Mammary epithelial cell (primary cell): ENCODE measurements at regions not wholly inside any gene's neighbourhood (a gene's known extent, or its start where the extent isn't known, plus 50 kb on each side); places are given as distances from the start of the nearest gene placed in this dataset.

Source experiments
- CTCF ChIP-seq, 2 donors: IDR thresholded peaks in 1 of 2; conservative IDR thresholded peaks in 1 of 2; 2 replicates each; pipeline ENCODE4 v1.5.1; 2011 to 2012; ENCODE audit warnings: inconsistent platforms in 2 of 2, low read length in 2 of 2, mild to moderate bottlenecking in 2 of 2, control low read depth in 1 of 2, low read depth in 1 of 2; ENCODE audit not compliant: insufficient read depth in 1 of 2; ENCODE audit errors: extremely low read depth in 1 of 2
- EZH2 ChIP-seq: IDR thresholded peaks from 2 replicates; pipeline ENCODE4 v1.6.1; 2012; ENCODE audit warnings: low read length, inconsistent platforms, borderline replicate concordance

DNA sequence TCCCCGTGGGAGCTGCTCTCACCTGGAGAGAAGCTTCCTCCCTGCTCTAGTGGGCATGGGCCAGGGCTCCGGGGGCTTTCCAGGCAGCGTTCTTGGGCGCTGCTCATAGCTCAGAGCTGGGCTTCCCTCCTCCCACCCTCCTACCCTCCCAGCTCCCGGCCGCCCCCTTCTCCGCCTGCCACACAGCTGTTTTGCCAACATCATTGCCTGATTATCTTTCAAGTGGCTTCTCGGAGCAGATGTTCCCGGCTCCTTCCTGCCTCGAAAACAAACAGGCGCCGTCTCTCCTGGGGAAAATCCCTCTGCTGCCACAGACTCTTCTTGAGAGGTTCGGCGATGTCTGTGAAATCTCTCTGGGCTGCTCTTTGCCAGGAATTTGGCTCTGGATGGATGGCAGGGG, 195.6 kb downstream of the RPLP1 start:
- TF ChIP-seq CTCF (conservative IDR thresholded peaks at IDR 0.05 in 1 of 2, IDR thresholded peaks at IDR 0.05 in 1 of 2; ENCODE audit: extremely low read depth in 1 of 2, insufficient read depth in 1 of 2, low read depth in 1 of 2, low read length in 2 of 2) (no peak), EZH2 (no peak)
